HepG2 (cell line): ENCODE measurements at regions not wholly inside any gene's neighbourhood (a gene's known extent, or its start where the extent isn't known, plus 50 kb on each side); places are given as distances from the start of the nearest gene placed in this dataset.

Experiments
- ETS1 ChIP-seq: sonication (generic); formaldehyde crosslinking; IDR thresholded peaks from 2 replicates; pipeline ENCODE4 v1.4.0; 2020; ENCODE audit warnings: missing genetic modification reagents
- GFI1 ChIP-seq: sonication (generic); formaldehyde crosslinking; IDR thresholded peaks from 2 replicates; pipeline ENCODE4 v1.5.0; 2020; ENCODE audit warnings: missing genetic modification reagents, mild to moderate bottlenecking, borderline replicate concordance
- RARA ChIP-seq: IDR thresholded peaks from 2 replicates; pipeline ENCODE4 v1.6.1; 2016; ENCODE audit warnings: missing genetic modification reagents, missing compliant biosample characterization
- REL ChIP-seq: sonication (generic); formaldehyde crosslinking; conservative IDR thresholded peaks from 2 replicates; pipeline ENCODE4 v1.8.0; 2022; ENCODE audit warnings: mild to moderate bottlenecking, missing genetic modification reagents, moderate library complexity
- SNAPC2 ChIP-seq: sonication (generic); formaldehyde crosslinking; IDR thresholded peaks from 2 replicates; pipeline ENCODE4 v1.8.1; 2022; ENCODE audit warnings: mild to moderate bottlenecking, missing genetic modification reagents
- THYN1 ChIP-seq: sonication (generic); formaldehyde crosslinking; IDR thresholded peaks from 2 replicates; pipeline ENCODE4 v1.8.1; 2023; ENCODE audit warnings: low read depth, mild to moderate bottlenecking, moderate library complexity, missing genetic modification reagents, borderline replicate concordance
- TSC22D2 ChIP-seq: sonication (generic); formaldehyde crosslinking; IDR thresholded peaks from 2 replicates; pipeline ENCODE4 v1.5.1; 2020; ENCODE audit warnings: missing genetic modification reagents, mild to moderate bottlenecking, borderline replicate concordance
- ZNF30 ChIP-seq: sonication (generic); formaldehyde crosslinking; IDR thresholded peaks from 2 replicates; pipeline ENCODE4 v1.5.0; 2020; ENCODE audit warnings: mild to moderate bottlenecking, missing genetic modification reagents
- ZNF33A ChIP-seq: sonication (generic); formaldehyde crosslinking; IDR thresholded peaks from 2 replicates; pipeline ENCODE4 v1.5.1; 2020; ENCODE audit warnings: missing genetic modification reagents, mild to moderate bottlenecking, moderate library complexity, borderline replicate concordance
- TF ChIP-seq, protein P1 (sequence below): sonication (generic); formaldehyde crosslinking; IDR thresholded peaks from one replicate; pipeline ENCODE4 v1.5.1; 2020; ENCODE audit warnings: mild to moderate bottlenecking, missing genetic modification reagents; ENCODE audit errors: not compliant biosample characterization
- TF ChIP-seq, protein P2 (sequence below): sonication (generic); formaldehyde crosslinking; IDR thresholded peaks from 2 replicates; pipeline ENCODE4 v1.5.0; 2020; ENCODE audit warnings: missing genetic modification reagents
- TF ChIP-seq, protein P3 (sequence below): sonication (generic); formaldehyde crosslinking; conservative IDR thresholded peaks from 2 replicates; pipeline ENCODE4 v1.4.0; 2020; ENCODE audit warnings: mild to moderate bottlenecking, missing genetic modification reagents, moderate library complexity

GRCh38 chr4:164440199-164440598, 313.7 kb upstream of the SMIM31 start (continued):
- TF ChIP-seq, protein P1, sequence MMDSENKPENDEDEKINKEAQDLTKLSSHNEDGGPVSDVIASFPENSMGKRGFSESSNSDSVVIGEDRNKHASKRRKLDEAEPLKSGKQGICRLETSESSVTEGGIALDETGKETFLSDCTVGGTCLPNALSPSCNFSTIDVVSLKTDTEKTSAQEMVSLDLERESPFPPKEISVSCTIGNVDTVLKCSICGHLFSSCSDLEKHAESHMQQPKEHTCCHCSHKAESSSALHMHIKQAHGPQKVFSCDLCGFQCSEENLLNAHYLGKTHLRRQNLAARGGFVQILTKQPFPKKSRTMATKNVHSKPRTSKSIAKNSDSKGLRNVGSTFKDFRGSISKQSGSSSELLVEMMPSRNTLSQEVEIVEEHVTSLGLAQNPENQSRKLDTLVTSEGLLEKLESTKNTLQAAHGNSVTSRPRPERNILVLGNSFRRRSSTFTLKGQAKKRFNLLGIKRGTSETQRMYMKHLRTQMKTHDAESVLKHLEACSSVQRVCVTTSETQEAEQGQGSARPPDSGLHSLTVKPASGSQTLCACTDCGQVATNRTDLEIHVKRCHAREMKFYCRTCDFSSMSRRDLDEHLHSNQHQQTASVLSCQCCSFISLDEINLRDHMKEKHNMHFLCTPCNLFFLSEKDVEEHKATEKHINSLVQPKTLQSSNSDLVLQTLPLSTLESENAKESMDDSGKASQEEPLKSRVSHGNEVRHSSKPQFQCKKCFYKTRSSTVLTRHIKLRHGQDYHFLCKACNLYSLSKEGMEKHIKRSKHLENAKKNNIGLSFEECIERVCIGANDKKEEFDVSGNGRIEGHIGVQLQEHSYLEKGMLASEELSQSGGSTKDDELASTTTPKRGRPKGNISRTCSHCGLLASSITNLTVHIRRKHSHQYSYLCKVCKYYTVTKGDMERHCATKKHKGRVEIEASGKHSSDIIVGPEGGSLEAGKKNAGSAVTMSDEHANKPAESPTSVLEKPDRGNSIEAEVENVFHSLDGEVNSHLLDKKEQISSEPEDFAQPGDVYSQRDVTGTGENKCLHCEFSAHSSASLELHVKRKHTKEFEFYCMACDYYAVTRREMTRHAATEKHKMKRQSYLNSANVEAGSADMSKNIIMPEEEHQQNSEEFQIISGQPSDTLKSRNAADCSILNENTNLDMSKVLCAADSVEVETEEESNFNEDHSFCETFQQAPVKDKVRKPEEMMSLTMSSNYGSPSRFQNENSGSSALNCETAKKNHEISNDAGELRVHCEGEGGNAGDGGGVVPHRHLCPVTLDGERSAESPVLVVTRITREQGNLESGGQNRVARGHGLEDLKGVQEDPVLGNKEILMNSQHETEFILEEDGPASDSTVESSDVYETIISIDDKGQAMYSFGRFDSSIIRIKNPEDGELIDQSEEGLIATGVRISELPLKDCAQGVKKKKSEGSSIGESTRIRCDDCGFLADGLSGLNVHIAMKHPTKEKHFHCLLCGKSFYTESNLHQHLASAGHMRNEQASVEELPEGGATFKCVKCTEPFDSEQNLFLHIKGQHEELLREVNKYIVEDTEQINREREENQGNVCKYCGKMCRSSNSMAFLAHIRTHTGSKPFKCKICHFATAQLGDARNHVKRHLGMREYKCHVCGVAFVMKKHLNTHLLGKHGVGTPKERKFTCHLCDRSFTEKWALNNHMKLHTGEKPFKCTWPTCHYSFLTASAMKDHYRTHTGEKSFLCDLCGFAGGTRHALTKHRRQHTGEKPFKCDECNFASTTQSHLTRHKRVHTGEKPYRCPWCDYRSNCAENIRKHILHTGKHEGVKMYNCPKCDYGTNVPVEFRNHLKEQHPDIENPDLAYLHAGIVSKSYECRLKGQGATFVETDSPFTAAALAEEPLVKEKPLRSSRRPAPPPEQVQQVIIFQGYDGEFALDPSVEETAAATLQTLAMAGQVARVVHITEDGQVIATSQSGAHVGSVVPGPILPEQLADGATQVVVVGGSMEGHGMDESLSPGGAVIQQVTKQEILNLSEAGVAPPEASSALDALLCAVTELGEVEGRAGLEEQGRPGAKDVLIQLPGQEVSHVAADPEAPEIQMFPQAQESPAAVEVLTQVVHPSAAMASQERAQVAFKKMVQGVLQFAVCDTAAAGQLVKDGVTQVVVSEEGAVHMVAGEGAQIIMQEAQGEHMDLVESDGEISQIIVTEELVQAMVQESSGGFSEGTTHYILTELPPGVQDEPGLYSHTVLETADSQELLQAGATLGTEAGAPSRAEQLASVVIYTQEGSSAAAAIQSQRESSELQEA = no peak
- TF ChIP-seq, protein P2, sequence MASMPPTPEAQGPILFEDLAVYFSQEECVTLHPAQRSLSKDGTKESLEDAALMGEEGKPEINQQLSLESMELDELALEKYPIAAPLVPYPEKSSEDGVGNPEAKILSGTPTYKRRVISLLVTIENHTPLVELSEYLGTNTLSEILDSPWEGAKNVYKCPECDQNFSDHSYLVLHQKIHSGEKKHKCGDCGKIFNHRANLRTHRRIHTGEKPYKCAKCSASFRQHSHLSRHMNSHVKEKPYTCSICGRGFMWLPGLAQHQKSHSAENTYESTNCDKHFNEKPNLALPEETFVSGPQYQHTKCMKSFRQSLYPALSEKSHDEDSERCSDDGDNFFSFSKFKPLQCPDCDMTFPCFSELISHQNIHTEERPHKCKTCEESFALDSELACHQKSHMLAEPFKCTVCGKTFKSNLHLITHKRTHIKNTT (CRISPR knock-in tag) = no peak
- TF ChIP-seq, protein P3, sequence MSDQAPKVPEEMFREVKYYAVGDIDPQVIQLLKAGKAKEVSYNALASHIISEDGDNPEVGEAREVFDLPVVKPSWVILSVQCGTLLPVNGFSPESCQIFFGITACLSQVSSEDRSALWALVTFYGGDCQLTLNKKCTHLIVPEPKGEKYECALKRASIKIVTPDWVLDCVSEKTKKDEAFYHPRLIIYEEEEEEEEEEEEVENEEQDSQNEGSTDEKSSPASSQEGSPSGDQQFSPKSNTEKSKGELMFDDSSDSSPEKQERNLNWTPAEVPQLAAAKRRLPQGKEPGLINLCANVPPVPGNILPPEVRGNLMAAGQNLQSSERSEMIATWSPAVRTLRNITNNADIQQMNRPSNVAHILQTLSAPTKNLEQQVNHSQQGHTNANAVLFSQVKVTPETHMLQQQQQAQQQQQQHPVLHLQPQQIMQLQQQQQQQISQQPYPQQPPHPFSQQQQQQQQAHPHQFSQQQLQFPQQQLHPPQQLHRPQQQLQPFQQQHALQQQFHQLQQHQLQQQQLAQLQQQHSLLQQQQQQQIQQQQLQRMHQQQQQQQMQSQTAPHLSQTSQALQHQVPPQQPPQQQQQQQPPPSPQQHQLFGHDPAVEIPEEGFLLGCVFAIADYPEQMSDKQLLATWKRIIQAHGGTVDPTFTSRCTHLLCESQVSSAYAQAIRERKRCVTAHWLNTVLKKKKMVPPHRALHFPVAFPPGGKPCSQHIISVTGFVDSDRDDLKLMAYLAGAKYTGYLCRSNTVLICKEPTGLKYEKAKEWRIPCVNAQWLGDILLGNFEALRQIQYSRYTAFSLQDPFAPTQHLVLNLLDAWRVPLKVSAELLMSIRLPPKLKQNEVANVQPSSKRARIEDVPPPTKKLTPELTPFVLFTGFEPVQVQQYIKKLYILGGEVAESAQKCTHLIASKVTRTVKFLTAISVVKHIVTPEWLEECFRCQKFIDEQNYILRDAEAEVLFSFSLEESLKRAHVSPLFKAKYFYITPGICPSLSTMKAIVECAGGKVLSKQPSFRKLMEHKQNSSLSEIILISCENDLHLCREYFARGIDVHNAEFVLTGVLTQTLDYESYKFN (CRISPR knock-in tag) = no peak
- TF ChIP-seq ZNF33A (CRISPR knock-in tag) (no peak), SNAPC2 (CRISPR knock-in tag) (no peak), THYN1 (CRISPR knock-in tag) (no peak), REL (CRISPR knock-in tag) (no peak), TSC22D2 (CRISPR knock-in tag) (no peak), GFI1 (no peak), ETS1 (CRISPR knock-in tag) (no peak), RARA (CRISPR knock-in tag) (no peak), ZNF30 (CRISPR knock-in tag) (no peak)
- TF ChIP-seq, all 625 proteins: peak for 0
